ENCODE measurements at regions not wholly inside any gene's neighbourhood (a gene's known extent, or its start where the extent isn't known, plus 50 kb on each side); places are given as distances from the start of the nearest gene placed in this dataset.
"Not testable (repeated sequence)": the region's sequence is repeated elsewhere in the genome, so short reads cannot be mapped to it uniquely, and the experiment has no call there.

GRCh38 chr2:58502931-58503330 lies 261.8 kb upstream of the FANCL start:
- intact Hi-C loops (cut with DNase I, micrococcal nuclease), result no loop called here
- ATAC-seq (no peak), DNase-seq (no peak)

- no peak for DNase-seq
- intact Hi-C loops (cut with DNase I, micrococcal nuclease), result no loop called here
Observed at GRCh38 chr2:58501371-58502160, 260.4 kb upstream of the FANCL start.

GRCh38 chr2:58497168-58497567 lies 256.0 kb upstream of the FANCL start:
- ATAC-seq (no peak), DNase-seq (no peak)
- intact Hi-C loops (cut with DNase I, micrococcal nuclease), result no loop called here

More at GRCh38 chr2:58501371-58502160, 260.4 kb upstream of the FANCL start:
- no peak for ATAC-seq

GRCh38 chr2:58495806-58496205 lies 254.7 kb upstream of the FANCL start:
- intact Hi-C loops (cut with DNase I, micrococcal nuclease), result no loop called here
- ATAC-seq (no peak), DNase-seq (no peak)

- intact Hi-C loops (cut with DNase I, micrococcal nuclease), result no loop called here
- ATAC-seq (no peak), DNase-seq (no peak)
Observed at GRCh38 chr2:58494071-58494501, 253.0 kb upstream of the FANCL start.

- ATAC-seq (no peak), DNase-seq (no peak)
- intact Hi-C loops (cut with DNase I, micrococcal nuclease), result no loop called here
Observed at GRCh38 chr2:58484629-58485028, 243.5 kb upstream of the FANCL start.

GRCh38 chr2:58484221-58484620 lies 243.1 kb upstream of the FANCL start:
- DNase-seq (no peak), ATAC-seq (no peak)
- intact Hi-C loops (cut with DNase I, micrococcal nuclease), result no loop called here

GRCh38 chr2:58483307-58483706 lies 242.2 kb upstream of the FANCL start:
- intact Hi-C loops (cut with DNase I, micrococcal nuclease), result no loop called here
- ATAC-seq (no peak), DNase-seq (no peak)

- DNase-seq, result no peak
- intact Hi-C loops (cut with DNase I, micrococcal nuclease), result no loop called here
Observed at GRCh38 chr2:58481670-58482069, 240.5 kb upstream of the FANCL start.

GRCh38 chr2:58480141-58480540 lies 239.0 kb upstream of the FANCL start:
- ATAC-seq, result no peak
- DNase-seq, result no peak
- intact Hi-C loops (cut with DNase I, micrococcal nuclease), result no loop called here

More at GRCh38 chr2:58481670-58482069, 240.5 kb upstream of the FANCL start:
- no peak for ATAC-seq

- intact Hi-C loops (cut with DNase I, micrococcal nuclease), result no loop called here
- DNase-seq (no peak), ATAC-seq (no peak)
Observed at GRCh38 chr2:58479535-58480140, 238.5 kb upstream of the FANCL start.

- no peak for ATAC-seq
- intact Hi-C loops (cut with DNase I, micrococcal nuclease), result no loop called here
Observed at GRCh38 chr2:58476556-58476955, 235.4 kb upstream of the FANCL start.

GRCh38 chr2:58475756-58476155 lies 234.6 kb upstream of the FANCL start:
- no peak for DNase-seq
- intact Hi-C loops (cut with DNase I, micrococcal nuclease), result no loop called here
- no peak for ATAC-seq

More at GRCh38 chr2:58476556-58476955, 235.4 kb upstream of the FANCL start:
- no peak for DNase-seq

GRCh38 chr2:58473165-58473564 lies 232.0 kb upstream of the FANCL start:
- DNase-seq (no peak), ATAC-seq (no peak)
- intact Hi-C loops (cut with DNase I, micrococcal nuclease), result no loop called here

GRCh38 chr2:58466804-58467203 lies 225.7 kb upstream of the FANCL start:
- intact Hi-C loops (cut with DNase I, micrococcal nuclease), result no loop called here
- no peak for ATAC-seq

GRCh38 chr2:58466021-58466420 lies 224.9 kb upstream of the FANCL start:
- ATAC-seq; intact Hi-C loops (cut with DNase I, micrococcal nuclease); DNase-seq: not testable (repeated sequence)

More at GRCh38 chr2:58466804-58467203, 225.7 kb upstream of the FANCL start:
- DNase-seq, result no peak

- ATAC-seq, result no peak
Observed at GRCh38 chr2:58460670-58461069, 219.5 kb upstream of the FANCL start.

GRCh38 chr2:58449286-58450010 lies 208.3 kb upstream of the FANCL start:
- no peak for DNase-seq
- intact Hi-C loops (cut with DNase I, micrococcal nuclease), result no loop called here
- ATAC-seq, result no peak

More at GRCh38 chr2:58460670-58461069, 219.5 kb upstream of the FANCL start:
- no peak for DNase-seq
- intact Hi-C loops (cut with DNase I, micrococcal nuclease), result no loop called here

- DNase-seq (no peak), ATAC-seq (no peak)
- intact Hi-C loops (cut with DNase I, micrococcal nuclease), result no loop called here
Observed at GRCh38 chr2:58448845-58449244, 207.7 kb upstream of the FANCL start.

GRCh38 chr2:58448065-58448507 lies 207.0 kb upstream of the FANCL start:
- peak; percentile 87 for ATAC-seq
- intact Hi-C loops (cut with DNase I, micrococcal nuclease), result no loop called here
- peak; percentile 37 to 70 for DNase-seq

All from left colon (tissue), 2 donors.